ENCODE measurements at regions not wholly inside any gene's neighbourhood (a gene's known extent, or its start where the extent isn't known, plus 50 kb on each side); places are given as distances from the start of the nearest gene placed in this dataset.

- Histone ChIP-seq H3K4me3 (no peak overlapping the region), H3K27me3 (no peaks in the 10 kb centered on the region), H3K36me3 (no peaks in the 10 kb centered on the region), H3K4me1 (peaks cover 0 to 15% (median 2%) of the 10 kb centered on the region in 4 donors), H3K27ac (no peak overlapping the region), H3K9me3 (no peaks in the 10 kb centered on the region)
- TF ChIP-seq, protein P1, sequence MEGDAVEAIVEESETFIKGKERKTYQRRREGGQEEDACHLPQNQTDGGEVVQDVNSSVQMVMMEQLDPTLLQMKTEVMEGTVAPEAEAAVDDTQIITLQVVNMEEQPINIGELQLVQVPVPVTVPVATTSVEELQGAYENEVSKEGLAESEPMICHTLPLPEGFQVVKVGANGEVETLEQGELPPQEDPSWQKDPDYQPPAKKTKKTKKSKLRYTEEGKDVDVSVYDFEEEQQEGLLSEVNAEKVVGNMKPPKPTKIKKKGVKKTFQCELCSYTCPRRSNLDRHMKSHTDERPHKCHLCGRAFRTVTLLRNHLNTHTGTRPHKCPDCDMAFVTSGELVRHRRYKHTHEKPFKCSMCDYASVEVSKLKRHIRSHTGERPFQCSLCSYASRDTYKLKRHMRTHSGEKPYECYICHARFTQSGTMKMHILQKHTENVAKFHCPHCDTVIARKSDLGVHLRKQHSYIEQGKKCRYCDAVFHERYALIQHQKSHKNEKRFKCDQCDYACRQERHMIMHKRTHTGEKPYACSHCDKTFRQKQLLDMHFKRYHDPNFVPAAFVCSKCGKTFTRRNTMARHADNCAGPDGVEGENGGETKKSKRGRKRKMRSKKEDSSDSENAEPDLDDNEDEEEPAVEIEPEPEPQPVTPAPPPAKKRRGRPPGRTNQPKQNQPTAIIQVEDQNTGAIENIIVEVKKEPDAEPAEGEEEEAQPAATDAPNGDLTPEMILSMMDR (IDR thresholded peaks at IDR 0.05): no peak
- TF ChIP-seq POLR2A (IDR thresholded peaks at IDR 0.05) (no peak), POLR2AphosphoS5 (IDR thresholded peaks at IDR 0.05) (no peak), EP300 (IDR thresholded peaks at IDR 0.05) (no peak)
- intact Hi-C loops (cut with DNase I; ENCODE audit: low total_unique reads): no loop called here
- WGBS, 5 donors: 37 to 83% (median 64%) methylated on average over 2 of the region's 2 CpGs
- DNase-seq: no peak
Observed at GRCh38 chr7:85716353-85716752, 529.5 kb upstream of the SEMA3D start.

- no peak overlapping the region for H3K27ac ChIP-seq
- no peak overlapping the region for H3K4me3 ChIP-seq
- TF ChIP-seq POLR2A (IDR thresholded peaks at IDR 0.05) (no peak), POLR2AphosphoS5 (IDR thresholded peaks at IDR 0.05) (no peak), EP300 (IDR thresholded peaks at IDR 0.05) (no peak)
- TF ChIP-seq, protein P1 (IDR thresholded peaks at IDR 0.05): no peak
- no peaks in the 10 kb centered on the region for H3K36me3 ChIP-seq
- 47 to 62% (median 61%) methylated on average over 2 of the region's 2 CpGs for whole genome bisulfite sequencing, 5 donors
- intact Hi-C loops (cut with DNase I; ENCODE audit: low total_unique reads): no loop called here
- H3K4me1 ChIP-seq: peaks cover 0 to 4% (median 0%) of the 10 kb centered on the region in 4 donors
- DNase-seq: peak in 1 of 2 donors; percentile 67
- H3K9me3 ChIP-seq: no peaks in the 10 kb centered on the region
- no peaks in the 10 kb centered on the region for H3K27me3 ChIP-seq
Observed at GRCh38 chr7:85714951-85715350, 528.1 kb upstream of the SEMA3D start.

DNA sequence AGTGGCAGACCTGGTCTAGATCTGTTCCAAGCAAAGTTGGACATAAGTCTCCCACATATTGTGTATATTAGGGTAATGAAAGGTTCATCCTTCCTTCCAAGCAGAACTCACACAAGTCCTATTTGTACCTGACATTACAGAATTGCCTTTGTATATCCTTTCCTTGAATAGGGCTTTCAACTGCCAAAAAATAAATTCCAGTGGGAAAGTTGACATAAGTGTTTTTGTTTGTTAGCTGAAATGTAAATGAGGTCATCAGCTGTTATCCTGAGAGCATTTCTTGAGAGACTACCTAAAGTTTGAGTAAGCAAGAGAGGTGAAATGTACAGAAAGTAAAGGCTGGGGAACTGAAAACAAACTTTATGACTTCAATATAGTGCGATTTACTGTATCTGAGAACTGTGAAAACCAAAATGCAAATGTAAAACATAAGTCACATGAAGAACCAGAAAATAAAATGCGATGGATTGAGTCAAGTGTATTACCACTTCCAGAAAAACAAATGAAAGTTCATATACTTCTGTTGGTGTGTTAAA lies 527.3 kb upstream of the SEMA3D start:
- Histone ChIP-seq H3K36me3 (no peaks in the 10 kb centered on the region), H3K27me3 (no peaks in the 10 kb centered on the region), H3K9me3 (no peaks in the 10 kb centered on the region), H3K27ac (no peak overlapping the region), H3K4me3 (no peak overlapping the region), H3K4me1 (no peaks in the 10 kb centered on the region)
- 85 to 99% (median 93%) methylated on average over 2 of the region's 2 CpGs for WGBS, 5 donors
- intact Hi-C loops (cut with DNase I; ENCODE audit: low total_unique reads): no loop called here
- TF ChIP-seq, protein P1 (IDR thresholded peaks at IDR 0.05): no peak
- no peak for TF ChIP-seq POLR2AphosphoS5 (IDR thresholded peaks at IDR 0.05)
- no peak for TF ChIP-seq EP300 (IDR thresholded peaks at IDR 0.05)
- TF ChIP-seq POLR2A (IDR thresholded peaks at IDR 0.05): no peak
- no peak for DNase-seq

- no peak for DNase-seq
- intact Hi-C loops (cut with DNase I; ENCODE audit: low total_unique reads): no loop called here
- Histone ChIP-seq H3K4me3 (no peak overlapping the region), H3K9me3 (no peaks in the 10 kb centered on the region), H3K27ac (no peak overlapping the region), H3K4me1 (no peaks in the 10 kb centered on the region), H3K36me3 (no peaks in the 10 kb centered on the region), H3K27me3 (no peaks in the 10 kb centered on the region)
- TF ChIP-seq, protein P1 (IDR thresholded peaks at IDR 0.05): no peak
- TF ChIP-seq POLR2A (IDR thresholded peaks at IDR 0.05) (no peak), EP300 (IDR thresholded peaks at IDR 0.05) (no peak), POLR2AphosphoS5 (IDR thresholded peaks at IDR 0.05) (no peak)
- WGBS, 5 donors: 89 to 99% (median 95%) methylated on average over 1 of the region's 1 CpG
Observed at GRCh38 chr7:85713171-85713570, 526.3 kb upstream of the SEMA3D start.
